HG02759 (cell line): ENCODE measurements at regions not wholly inside any gene's neighbourhood (a gene's known extent, or its start where the extent isn't known, plus 50 kb on each side); places are given as distances from the start of the nearest gene placed in this dataset.

Source experiments
- ATAC-seq: cut with Tn5 transposase; IDR thresholded peaks from one replicate; pipeline ENCODE4 v1.9.1; 2021; ENCODE audit warnings: mild to moderate bottlenecking, moderate library complexity; ENCODE audit not compliant: unreplicated experiment

GRCh38 chr16:82567175-82567574, 59.6 kb upstream of the CDH13 start:
- ATAC-seq = no peak

GRCh38 chr16:82563401-82563800, 63.4 kb upstream of the CDH13 start:
- no peak for ATAC-seq

GRCh38 chr16:82562183-82562683, 64.5 kb upstream of the CDH13 start:
- ATAC-seq = no peak

GRCh38 chr16:82560805-82561325, 65.9 kb upstream of the CDH13 start:
- ATAC-seq = no peak

- no peak for ATAC-seq
Measured at GRCh38 chr16:82544378-82545160, 82.2 kb upstream of the CDH13 start.

GRCh38 chr16:82542714-82543113, 84.1 kb upstream of the CDH13 start:
- ATAC-seq = no peak

GRCh38 chr16:82541103-82541502, 85.7 kb upstream of the CDH13 start:
- ATAC-seq = no peak

- ATAC-seq = no peak
Measured at GRCh38 chr16:82535764-82536163, 91.0 kb upstream of the CDH13 start.

GRCh38 chr16:82535262-82535661, 91.5 kb upstream of the CDH13 start:
- no peak for ATAC-seq

- ATAC-seq = no peak
Measured at GRCh38 chr16:82533189-82533588, 93.6 kb upstream of the CDH13 start.

- no peak for ATAC-seq
Measured at GRCh38 chr16:82530883-82531282, 95.9 kb upstream of the CDH13 start.

- no peak for ATAC-seq
Measured at GRCh38 chr16:82527101-82527500, 99.7 kb upstream of the CDH13 start.

- ATAC-seq = no peak
Measured at GRCh38 chr16:82524976-82525375, 101.8 kb upstream of the CDH13 start.

- ATAC-seq = no peak
Measured at GRCh38 chr16:82523815-82524214, 103.0 kb upstream of the CDH13 start.

GRCh38 chr16:82522026-82522425, 104.7 kb upstream of the CDH13 start:
- ATAC-seq = no peak

- no peak for ATAC-seq
Measured at GRCh38 chr16:82518811-82519210, 108.0 kb upstream of the CDH13 start.

GRCh38 chr16:82514262-82514661, 112.5 kb upstream of the CDH13 start:
- ATAC-seq = no peak

- ATAC-seq = no peak
Measured at GRCh38 chr16:82510789-82511305, 115.9 kb upstream of the CDH13 start.

GRCh38 chr16:82509691-82510430, 116.9 kb upstream of the CDH13 start:
- ATAC-seq = no peak

GRCh38 chr16:82506692-82507670, 119.8 kb upstream of the CDH13 start:
- ATAC-seq = no peak
